Inflammatory macrophage treated with lipopolysaccharide for 4 hours (primary cell): ENCODE measurements at regions not wholly inside any gene's neighbourhood (a gene's known extent, or its start where the extent isn't known, plus 50 kb on each side); places are given as distances from the start of the nearest gene placed in this dataset.
"Not testable (repeated sequence)": the region's sequence is repeated elsewhere in the genome, so short reads cannot be mapped to it uniquely, and the experiment has no call there.

Experiments used
- DNase-seq: peaks from one replicate; pipeline ENCODE4 v3.0.0-alpha.2; 2020

DNA sequence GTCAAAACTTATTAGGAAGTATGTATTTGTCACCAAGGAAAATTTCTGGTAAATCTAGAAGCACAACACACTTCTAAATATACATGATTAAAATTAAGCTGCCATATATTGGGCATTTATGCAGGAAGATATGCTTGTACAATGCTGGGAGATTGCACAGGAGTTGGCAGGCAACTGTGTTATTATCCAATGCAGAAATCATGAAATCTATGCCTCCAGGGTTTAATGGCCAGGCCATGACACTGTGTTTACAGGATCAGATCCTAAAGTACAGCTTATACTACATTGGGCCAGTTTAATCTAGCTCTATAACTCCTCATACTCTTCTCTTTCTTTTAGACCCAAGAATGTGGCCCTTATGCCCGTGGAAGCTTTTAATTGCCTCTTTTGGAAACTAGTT is 391.4 kb upstream of the DPH6 start:
- no peak for DNase-seq

DNA sequence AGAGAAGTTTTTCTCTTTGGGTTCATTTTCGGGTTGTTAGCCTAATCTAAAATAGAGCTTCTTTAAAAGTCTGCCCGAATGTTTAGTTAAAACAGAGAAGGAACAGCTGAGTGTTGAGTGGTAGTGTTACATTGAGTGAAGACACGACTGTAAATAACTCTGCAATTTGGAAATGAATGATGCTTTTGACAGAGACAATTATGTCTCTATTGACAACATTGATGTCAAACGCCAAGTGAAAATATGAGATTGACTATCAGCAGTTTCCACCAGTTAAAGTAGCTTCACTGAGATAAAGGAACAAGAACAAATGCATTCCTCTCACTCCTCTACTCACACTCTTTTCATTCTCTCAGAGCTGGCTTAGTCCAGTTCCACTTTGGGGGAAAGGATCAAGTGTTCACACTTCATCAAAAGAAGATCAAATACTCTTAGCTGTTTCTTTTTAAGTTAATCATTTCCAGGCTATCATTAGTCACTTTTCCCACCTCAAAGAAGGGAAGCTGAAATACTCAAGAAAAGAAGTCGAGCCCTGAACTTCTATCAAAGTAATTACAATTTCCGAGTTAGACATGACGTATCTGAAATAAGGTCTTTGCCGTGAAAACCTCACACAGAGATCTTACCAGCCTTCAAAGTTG is 399.1 kb upstream of the DPH6 start:
- DNase-seq, result no peak

- no peak for DNase-seq
These were observed 407.5 kb upstream of the DPH6 start for GRCh38 chr15:35953424-35953823.

DNA sequence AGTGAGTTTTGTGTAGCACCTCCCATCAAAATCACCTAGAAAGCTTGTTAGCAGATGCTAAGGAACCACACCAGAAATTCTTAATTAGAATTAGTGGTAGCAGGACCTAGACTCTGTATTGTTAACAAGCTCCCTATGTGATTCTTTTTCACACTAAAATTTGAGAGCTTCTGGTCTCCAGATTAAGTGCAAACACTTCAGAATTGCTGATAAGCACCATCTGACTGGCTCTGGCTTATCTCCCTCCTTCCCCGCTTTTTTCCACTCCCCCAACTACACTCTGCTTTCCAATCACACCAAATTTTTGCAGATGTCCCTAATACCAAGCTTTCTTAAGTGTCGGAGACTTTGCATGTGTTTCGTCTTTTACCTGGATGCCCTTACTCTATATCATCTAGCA is 410.1 kb upstream of the DPH6 start:
- no peak for DNase-seq

DNA sequence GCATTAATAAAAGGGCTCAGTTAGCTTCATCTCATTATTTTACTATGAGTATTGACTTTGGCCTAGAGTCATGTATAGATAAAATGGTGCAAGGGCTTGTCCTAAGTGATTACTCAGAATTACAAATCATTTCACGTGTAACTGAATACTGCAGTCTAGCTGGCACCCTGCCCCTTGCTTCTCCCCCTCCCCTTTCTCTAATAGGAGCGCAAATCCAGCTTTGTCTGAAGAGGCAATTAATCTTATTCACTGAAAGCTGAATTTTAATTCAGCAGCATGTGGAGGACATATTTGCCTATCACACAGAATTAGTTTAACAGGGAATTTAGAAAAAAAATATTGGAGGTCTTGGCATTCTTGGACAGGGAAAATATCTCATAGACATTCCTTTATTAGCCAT is 412.1 kb upstream of the DPH6 start:
- no peak for DNase-seq

DNA sequence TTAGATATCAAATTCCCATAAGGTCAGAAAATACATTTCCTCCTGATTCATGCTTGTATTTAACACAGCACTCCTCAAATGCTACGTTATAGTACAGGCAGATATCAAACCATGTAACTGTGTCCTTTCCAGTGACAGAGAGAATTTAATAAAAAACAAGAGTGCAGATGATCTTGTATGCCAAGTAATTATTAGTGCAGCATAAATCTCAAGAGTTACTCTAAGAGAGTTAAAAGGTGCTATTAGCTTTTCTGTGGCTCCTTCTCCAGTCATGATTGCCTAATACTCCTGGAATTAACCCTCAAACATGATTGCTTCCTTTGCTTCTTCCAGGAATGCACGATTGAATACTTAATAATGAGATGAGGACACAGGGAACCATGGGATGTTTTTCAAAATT is 413.0 kb upstream of the DPH6 start:
- DNase-seq, result no peak

- no peak for DNase-seq
These were observed 417.4 kb upstream of the DPH6 start for GRCh38 chr15:35963326-35963725.

- no peak for DNase-seq
These were observed 420.8 kb upstream of the DPH6 start for GRCh38 chr15:35966781-35967180.

DNA sequence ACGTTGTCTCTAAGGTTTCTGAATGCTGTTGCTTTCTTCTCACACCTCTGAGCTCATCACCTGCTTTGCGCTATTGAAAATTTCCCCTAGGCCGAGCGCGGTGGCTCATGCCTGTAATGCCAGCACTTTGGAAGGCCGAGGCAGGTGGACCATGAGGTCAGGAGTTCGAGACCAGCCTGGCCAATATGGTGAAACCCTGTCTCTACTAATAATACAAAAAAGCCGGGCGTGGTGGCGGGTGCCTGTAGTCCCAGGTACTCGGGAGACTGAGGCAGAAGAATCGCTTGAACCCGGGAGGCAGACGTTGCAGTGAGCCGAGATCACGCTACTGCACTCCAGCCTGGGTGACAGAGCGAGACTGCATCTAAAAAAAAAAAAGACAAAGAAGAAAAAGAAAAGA is 422.0 kb upstream of the DPH6 start:
- DNase-seq, result not testable (repeated sequence)

GRCh38 chr15:35973029-35973428 is 427.1 kb upstream of the DPH6 start:
- DNase-seq, result no peak

- no peak for DNase-seq
These were observed 428.1 kb upstream of the DPH6 start for GRCh38 chr15:35974052-35974451.

- no peak for DNase-seq
These were observed 430.0 kb upstream of the DPH6 start for GRCh38 chr15:35975941-35976340.

- no peak for DNase-seq
These were observed 433.6 kb upstream of the DPH6 start for GRCh38 chr15:35979608-35980007.

DNA sequence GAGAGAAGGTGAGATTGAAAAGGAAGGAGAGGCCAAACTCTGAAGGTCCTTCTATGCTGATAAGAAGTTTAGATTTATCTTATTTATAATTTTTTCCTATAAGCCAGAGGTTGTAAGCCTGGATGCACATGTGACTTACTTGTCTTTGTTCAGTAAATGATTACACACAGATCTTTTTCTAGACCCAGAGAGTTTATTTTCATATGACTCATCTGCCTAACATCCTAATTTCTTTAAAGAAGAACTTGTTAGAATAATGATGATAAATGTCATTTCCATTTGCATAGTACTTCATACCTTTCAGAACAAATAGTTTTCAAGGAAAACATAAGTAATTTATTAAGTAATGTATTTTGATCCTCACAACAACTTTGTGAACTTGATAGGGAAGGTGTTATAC is 434.8 kb upstream of the DPH6 start:
- no peak for DNase-seq

DNA sequence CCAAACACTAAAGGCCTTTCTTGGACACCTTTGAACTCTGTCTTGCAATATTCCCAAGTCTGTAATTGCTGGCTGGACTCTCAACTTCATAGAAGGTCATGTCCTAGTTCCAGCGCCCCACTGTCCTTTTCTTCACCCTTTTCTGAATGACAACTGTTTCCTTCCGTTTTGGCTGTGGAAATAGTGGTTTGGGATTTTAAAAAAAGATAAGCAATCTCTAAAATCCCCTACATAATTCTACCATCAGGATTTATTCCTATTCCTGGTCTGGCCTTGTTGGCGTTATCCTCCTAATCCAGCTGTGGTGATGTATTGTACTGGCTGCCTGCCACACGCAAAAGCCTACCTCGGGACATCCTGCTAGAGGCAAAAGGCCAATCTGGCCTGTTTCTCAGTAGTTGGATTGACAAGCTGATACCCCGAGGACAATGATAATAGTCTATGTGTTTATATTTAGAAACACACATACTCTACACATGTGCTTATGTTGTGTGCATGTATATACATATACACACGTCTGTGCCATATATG is 440.3 kb upstream of the DPH6 start:
- no peak for DNase-seq

DNA sequence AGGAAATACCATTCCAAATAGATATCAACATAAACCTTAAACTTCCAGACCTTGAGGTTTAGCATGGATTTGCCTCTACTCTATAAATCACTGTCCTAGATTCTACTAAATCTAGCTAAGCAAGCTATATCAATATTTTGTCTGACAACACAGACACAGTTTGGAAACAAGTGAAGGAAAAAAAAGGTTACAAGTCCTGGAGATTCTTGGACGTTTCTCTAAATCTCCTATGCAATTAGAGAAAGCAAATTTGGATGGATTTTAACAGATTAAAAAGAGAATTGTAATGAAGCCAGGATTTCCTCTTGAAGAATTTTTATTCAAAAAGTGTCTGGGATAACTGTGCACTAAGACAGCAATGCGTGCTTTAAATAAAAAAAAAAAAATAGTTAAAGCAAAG is 441.1 kb upstream of the DPH6 start:
- no peak for DNase-seq

GRCh38 chr15:35991386-35991785 is 445.4 kb upstream of the DPH6 start:
- DNase-seq, result no peak

DNA sequence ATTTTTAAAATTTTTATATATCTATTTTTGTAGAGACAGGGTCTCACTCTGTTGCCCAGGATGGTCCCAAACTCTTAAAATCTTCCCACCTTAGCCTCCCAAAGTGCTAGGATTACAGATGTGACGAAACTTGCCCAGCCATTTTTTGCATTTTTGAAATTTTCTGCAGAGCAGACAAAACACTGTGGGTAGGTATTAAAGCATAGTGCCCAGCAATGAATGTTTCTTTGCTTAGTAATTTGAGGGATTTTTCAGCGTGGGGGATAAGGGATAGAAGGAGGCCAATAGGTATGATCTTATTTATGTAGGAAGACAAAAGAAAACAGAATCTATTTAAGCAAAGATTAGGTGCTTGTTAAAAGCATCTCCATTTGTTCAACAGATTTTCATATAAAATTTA is 446.8 kb upstream of the DPH6 start:
- no peak for DNase-seq

- DNase-seq, result no peak
These were observed 447.2 kb upstream of the DPH6 start for GRCh38 chr15:35993196-35993595.

- no peak for DNase-seq
These were observed 448.9 kb upstream of the DPH6 start for GRCh38 chr15:35994876-35995275.

GRCh38 chr15:35998663-35999602 is 453.0 kb upstream of the DPH6 start:
- DNase-seq, result no peak

DNA sequence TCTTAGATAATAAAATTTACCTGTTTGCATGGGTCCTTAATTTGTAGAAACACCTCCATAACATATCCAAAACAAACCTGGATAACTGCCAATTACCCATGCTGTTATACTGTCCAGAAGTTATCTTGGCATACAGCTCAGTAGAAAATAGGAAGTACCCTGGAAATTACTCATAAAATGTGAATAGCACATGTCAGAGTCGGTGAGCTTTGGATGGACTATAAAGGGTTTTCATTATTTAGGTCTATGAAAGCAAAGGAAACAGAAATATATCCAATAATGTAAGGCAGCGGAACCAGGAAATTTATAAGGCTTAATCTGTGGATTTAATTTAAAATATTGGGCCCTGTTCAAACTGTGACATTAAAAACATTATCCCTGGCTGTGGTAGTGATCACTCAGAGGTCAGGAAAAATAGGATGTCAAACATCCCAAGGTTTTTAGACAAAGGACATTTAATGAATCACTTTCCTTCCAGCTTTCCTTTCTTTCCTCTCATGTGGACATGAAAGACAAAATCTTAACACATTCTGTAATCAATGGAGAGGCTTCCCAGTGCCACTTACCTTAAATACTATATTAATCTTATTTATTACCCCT is 459.0 kb upstream of the DPH6 start:
- DNase-seq, result no peak

GRCh38 chr15:36005542-36005941 is 459.6 kb upstream of the DPH6 start:
- no peak for DNase-seq

DNA sequence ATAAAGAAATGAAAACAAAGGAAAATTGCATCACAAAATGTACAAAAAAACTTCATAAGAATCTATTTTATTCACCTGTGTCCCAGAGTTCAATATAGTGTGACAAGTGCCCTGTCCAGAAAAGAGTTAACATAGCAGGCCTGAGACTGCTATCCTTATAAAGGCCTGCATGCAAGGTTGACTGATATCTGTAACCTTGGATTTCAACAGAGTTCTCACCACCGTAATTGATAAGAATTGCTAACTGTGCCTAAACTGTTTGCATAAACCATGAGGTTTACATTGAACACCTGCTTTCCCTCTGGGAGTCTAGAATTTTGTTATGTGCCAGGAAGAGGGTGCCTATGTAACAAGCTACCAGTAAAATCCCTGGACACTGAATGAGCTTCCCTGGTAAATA is 461.7 kb upstream of the DPH6 start:
- no peak for DNase-seq
